ENCODE measurements at regions not wholly inside any gene's neighbourhood (a gene's known extent, or its start where the extent isn't known, plus 50 kb on each side); places are given as distances from the start of the nearest gene placed in this dataset.
"Not testable (repeated sequence)": the region's sequence is repeated elsewhere in the genome, so short reads cannot be mapped to it uniquely, and the experiment has no call there.

DNA sequence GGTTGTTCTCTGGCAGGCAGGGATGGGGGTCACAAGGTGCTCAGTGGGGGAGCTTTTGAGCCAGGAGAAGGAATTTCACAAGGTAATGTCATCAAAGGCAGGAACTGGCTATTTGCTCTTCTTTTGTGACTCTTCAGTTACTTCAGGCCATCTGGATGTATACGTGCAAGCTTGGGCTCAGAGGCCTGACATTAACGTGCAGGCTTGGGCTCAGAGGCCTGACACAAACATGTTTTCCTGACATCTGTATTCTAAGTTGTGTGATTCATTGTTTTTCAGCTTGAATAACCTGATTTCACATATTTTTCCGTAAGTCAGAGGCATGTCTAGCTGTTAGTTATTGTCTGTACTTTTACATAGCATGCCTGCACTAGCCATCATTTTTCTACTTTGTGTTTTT is 118.2 kb upstream of the FOLH1 start:
- H3K36me3 ChIP-seq (ENCODE audit: insufficient read depth, insufficient read length, low read length); H3K4me3 ChIP-seq (ENCODE audit: insufficient read length, low read depth); H3K4me1 ChIP-seq (ENCODE audit: insufficient read depth, insufficient read length); DNase-seq (ENCODE audit: low read depth, low spot score); H3K9me3 ChIP-seq (ENCODE audit: insufficient read depth, low read length); H3K9ac ChIP-seq (ENCODE audit: insufficient read length, low read depth); H3K27me3 ChIP-seq (ENCODE audit: insufficient read depth, insufficient read length): not testable (repeated sequence)

- Histone ChIP-seq H3K4me3 (ENCODE audit: insufficient read length, low read depth) (no peak overlapping the region), H3K27me3 (ENCODE audit: insufficient read depth, insufficient read length) (no peaks in the 10 kb centered on the region), H3K9ac (ENCODE audit: insufficient read length, low read depth) (no peak overlapping the region), H3K9me3 (ENCODE audit: insufficient read depth, low read length) (no peaks in the 10 kb centered on the region), H3K36me3 (ENCODE audit: insufficient read depth, insufficient read length, low read length) (no peaks in the 10 kb centered on the region), H3K4me1 (ENCODE audit: insufficient read depth, insufficient read length) (no peaks in the 10 kb centered on the region)
- TF ChIP-seq ZNF274 (IDR thresholded peaks at IDR 0.05; ENCODE audit: low read depth, low read length), result no peak
- no peak for TF ChIP-seq SUZ12 (IDR thresholded peaks at IDR 0.05; ENCODE audit: extremely low read depth, insufficient read depth, insufficient read length)
- TF ChIP-seq YY1 (IDR thresholded peaks at IDR 0.05; ENCODE audit: insufficient read depth, insufficient read length), result no peak
- no peak for DNase-seq (ENCODE audit: low read depth, low spot score)
Measured at GRCh38 chr11:49316180-49316579, 107.8 kb upstream of the FOLH1 start.

- Histone ChIP-seq H3K9ac (ENCODE audit: insufficient read length, low read depth) (no peak overlapping the region), H3K36me3 (ENCODE audit: insufficient read depth, insufficient read length, low read length) (no peaks in the 10 kb centered on the region)
- TF ChIP-seq YY1 (IDR thresholded peaks at IDR 0.05; ENCODE audit: insufficient read depth, insufficient read length), result no peak
- TF ChIP-seq ZNF274 (IDR thresholded peaks at IDR 0.05; ENCODE audit: low read depth, low read length), result no peak
- no peak for TF ChIP-seq SUZ12 (IDR thresholded peaks at IDR 0.05; ENCODE audit: extremely low read depth, insufficient read depth, insufficient read length)
Measured at GRCh38 chr11:49303080-49303479, 94.7 kb upstream of the FOLH1 start.

GRCh38 chr11:49302360-49302759 is 94.0 kb upstream of the FOLH1 start:
- Histone ChIP-seq H3K9me3 (ENCODE audit: insufficient read depth, low read length) (peaks cover 9% of the 10 kb centered on the region; the same call in 1 of the 2 replicates), H3K27me3 (ENCODE audit: insufficient read depth, insufficient read length) (no peaks in the 10 kb centered on the region), H3K9ac (ENCODE audit: insufficient read length, low read depth) (no peak overlapping the region), H3K36me3 (ENCODE audit: insufficient read depth, insufficient read length, low read length) (no peaks in the 10 kb centered on the region), H3K4me1 (ENCODE audit: insufficient read depth, insufficient read length) (no peaks in the 10 kb centered on the region), H3K4me3 (ENCODE audit: insufficient read length, low read depth) (no peak overlapping the region)
- TF ChIP-seq SUZ12 (IDR thresholded peaks at IDR 0.05; ENCODE audit: extremely low read depth, insufficient read depth, insufficient read length), result no peak
- TF ChIP-seq YY1 (IDR thresholded peaks at IDR 0.05; ENCODE audit: insufficient read depth, insufficient read length), result no peak
- no peak for TF ChIP-seq ZNF274 (IDR thresholded peaks at IDR 0.05; ENCODE audit: low read depth, low read length)
- DNase-seq (ENCODE audit: low read depth, low spot score), result no peak

More at GRCh38 chr11:49303080-49303479, 94.7 kb upstream of the FOLH1 start:
- Histone ChIP-seq H3K4me3 (ENCODE audit: insufficient read length, low read depth) (no peak overlapping the region), H3K27me3 (ENCODE audit: insufficient read depth, insufficient read length) (no peaks in the 10 kb centered on the region), H3K4me1 (ENCODE audit: insufficient read depth, insufficient read length) (no peaks in the 10 kb centered on the region), H3K9me3 (ENCODE audit: insufficient read depth, low read length) (peaks cover 9% of the 10 kb centered on the region; the same call in 1 of the 2 replicates)
- no peak for DNase-seq (ENCODE audit: low read depth, low spot score)

DNA sequence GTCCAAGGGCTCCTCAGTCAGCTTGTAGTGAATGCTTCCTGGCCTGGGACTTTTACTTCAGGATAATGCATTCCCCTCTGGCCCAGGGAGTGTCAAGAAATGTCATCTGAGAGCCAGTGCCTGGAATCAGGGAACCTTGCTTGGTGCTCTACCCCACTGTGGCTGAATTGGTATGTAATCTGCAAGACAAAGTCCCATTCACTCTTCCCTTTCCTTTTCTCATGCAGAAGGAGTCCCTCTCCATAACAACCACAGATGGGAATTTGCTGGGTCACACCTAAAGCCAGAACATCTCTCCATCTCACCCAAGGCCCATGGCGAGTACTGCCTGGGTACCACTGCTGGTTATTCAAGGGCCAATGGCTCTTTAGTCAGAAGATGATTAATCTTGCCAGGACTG is 89.6 kb upstream of the FOLH1 start:
- H3K9ac ChIP-seq (ENCODE audit: insufficient read length, low read depth); H3K27me3 ChIP-seq (ENCODE audit: insufficient read depth, insufficient read length); H3K4me3 ChIP-seq (ENCODE audit: insufficient read length, low read depth); H3K9me3 ChIP-seq (ENCODE audit: insufficient read depth, low read length); H3K36me3 ChIP-seq (ENCODE audit: insufficient read depth, insufficient read length, low read length); H3K4me1 ChIP-seq (ENCODE audit: insufficient read depth, insufficient read length): not testable (repeated sequence)
- peak; percentile 80 for DNase-seq (ENCODE audit: low read depth, low spot score)

- not testable (repeated sequence) for DNase-seq (ENCODE audit: low read depth, low spot score); H3K9ac ChIP-seq (ENCODE audit: insufficient read length, low read depth); H3K36me3 ChIP-seq (ENCODE audit: insufficient read depth, insufficient read length, low read length); H3K27me3 ChIP-seq (ENCODE audit: insufficient read depth, insufficient read length); H3K4me1 ChIP-seq (ENCODE audit: insufficient read depth, insufficient read length); H3K9me3 ChIP-seq (ENCODE audit: insufficient read depth, low read length); H3K4me3 ChIP-seq (ENCODE audit: insufficient read length, low read depth)
Measured at GRCh38 chr11:49283911-49284310, 75.5 kb upstream of the FOLH1 start.

DNA sequence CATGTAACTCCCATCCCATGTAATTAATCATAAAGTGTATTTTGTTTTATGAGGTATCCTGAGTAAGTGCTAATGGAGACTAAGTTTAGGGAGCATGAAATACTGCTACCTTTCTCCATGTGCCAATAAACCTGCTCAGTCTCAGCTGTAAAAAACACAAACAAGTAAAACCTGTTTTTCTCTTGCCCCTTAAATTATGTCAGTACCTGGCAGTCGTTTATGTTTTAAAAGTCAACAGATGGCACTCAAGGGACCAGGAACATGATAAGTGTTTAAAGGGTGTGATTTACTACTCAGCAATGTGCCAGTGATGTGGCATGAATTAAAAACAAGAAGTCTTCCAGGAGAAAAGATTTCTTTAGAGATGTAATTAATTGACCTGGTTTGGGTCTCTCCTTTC is 74.9 kb upstream of the FOLH1 start:
- DNase-seq (ENCODE audit: low read depth, low spot score); H3K4me3 ChIP-seq (ENCODE audit: insufficient read length, low read depth); H3K36me3 ChIP-seq (ENCODE audit: insufficient read depth, insufficient read length, low read length); H3K4me1 ChIP-seq (ENCODE audit: insufficient read depth, insufficient read length); H3K9me3 ChIP-seq (ENCODE audit: insufficient read depth, low read length); H3K27me3 ChIP-seq (ENCODE audit: insufficient read depth, insufficient read length); H3K9ac ChIP-seq (ENCODE audit: insufficient read length, low read depth): not testable (repeated sequence)

DNA sequence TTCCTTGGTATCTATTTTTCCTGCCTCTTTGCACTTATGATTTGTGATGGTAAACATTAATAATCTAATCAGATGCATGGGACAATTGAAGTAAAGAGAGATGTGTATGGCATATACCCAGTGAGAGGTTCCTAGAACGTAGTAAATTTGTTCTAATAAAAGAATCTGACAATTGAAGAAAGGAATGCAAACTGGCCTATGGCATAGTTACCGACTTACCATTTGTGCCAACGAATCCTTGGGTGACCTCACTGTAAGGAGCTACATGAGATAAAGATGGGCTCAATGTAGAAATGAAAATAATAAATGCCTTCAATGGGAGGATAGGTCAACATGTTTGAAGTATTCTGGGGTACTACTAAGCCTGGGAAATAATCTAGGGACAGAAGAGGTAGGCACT is 73.7 kb upstream of the FOLH1 start:
- not testable (repeated sequence) for DNase-seq (ENCODE audit: low read depth, low spot score); H3K36me3 ChIP-seq (ENCODE audit: insufficient read depth, insufficient read length, low read length); H3K4me3 ChIP-seq (ENCODE audit: insufficient read length, low read depth); H3K9ac ChIP-seq (ENCODE audit: insufficient read length, low read depth); H3K9me3 ChIP-seq (ENCODE audit: insufficient read depth, low read length); H3K27me3 ChIP-seq (ENCODE audit: insufficient read depth, insufficient read length); H3K4me1 ChIP-seq (ENCODE audit: insufficient read depth, insufficient read length)

- not testable (repeated sequence) for H3K4me3 ChIP-seq (ENCODE audit: insufficient read length, low read depth); DNase-seq (ENCODE audit: low read depth, low spot score); H3K9ac ChIP-seq (ENCODE audit: insufficient read length, low read depth); H3K9me3 ChIP-seq (ENCODE audit: insufficient read depth, low read length); H3K4me1 ChIP-seq (ENCODE audit: insufficient read depth, insufficient read length); H3K27me3 ChIP-seq (ENCODE audit: insufficient read depth, insufficient read length); H3K36me3 ChIP-seq (ENCODE audit: insufficient read depth, insufficient read length, low read length)
Measured at GRCh38 chr11:49277951-49278350, 69.5 kb upstream of the FOLH1 start.
